ENCODE measurements at regions not wholly inside any gene's neighbourhood (a gene's known extent, or its start where the extent isn't known, plus 50 kb on each side); places are given as distances from the start of the nearest gene placed in this dataset.

DNA sequence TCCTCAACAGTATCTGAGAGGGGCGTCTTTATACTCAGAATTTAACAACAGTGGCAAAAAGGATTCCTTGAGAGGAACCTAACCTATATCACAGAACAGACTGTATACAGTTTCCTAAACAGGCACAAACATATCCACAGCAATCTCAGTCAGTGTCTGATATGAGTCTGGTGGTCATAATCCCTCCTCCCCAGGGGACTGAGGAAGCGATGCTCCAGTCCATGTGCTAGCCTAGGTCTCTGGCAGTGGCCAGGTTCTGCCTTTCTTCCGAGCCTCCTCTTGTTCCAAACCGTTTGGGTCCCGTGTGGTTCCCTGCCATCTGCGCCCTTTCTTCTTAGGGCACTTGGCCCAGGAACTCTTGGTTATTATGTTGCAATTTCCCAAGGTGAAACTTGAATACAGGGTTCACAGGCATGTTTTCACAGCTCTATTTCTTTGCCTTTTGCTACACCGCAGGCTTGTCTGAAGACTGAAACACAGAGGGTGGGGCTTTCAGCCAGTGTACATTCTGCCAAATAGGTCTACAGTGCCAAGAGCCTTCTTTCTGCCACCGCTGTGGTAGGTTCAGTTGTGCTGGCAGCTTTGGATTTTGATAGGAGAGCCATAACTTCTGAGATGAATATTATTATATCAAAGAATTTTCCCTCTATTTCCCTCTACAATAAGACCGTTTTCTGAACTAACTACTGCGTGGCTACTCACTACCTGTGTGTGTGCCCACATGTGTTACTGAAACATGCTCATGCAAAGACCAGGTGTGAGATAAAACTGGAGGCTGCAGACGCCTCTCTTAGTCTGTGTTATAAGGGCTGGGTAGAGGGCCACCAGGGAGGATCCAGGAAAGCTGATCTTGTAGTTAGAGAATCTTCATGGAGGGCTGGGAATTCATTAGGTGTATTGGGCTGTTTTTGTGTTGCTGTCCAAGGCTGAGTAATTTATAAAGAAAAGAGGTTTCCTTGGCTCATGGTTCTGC is 75.0 kb upstream of the HAAO start:
- Histone ChIP-seq H3K27me3 (ENCODE audit: control insufficient read depth, insufficient read depth, low read length) (no peaks in the 10 kb centered on the region), H3K36me3 (ENCODE audit: control insufficient read depth, insufficient read depth, low read length) (no peaks in the 10 kb centered on the region), H3K4me3 (ENCODE audit: low read length) (no peak overlapping the region), H3K27ac (ENCODE audit: low read length) (no peak overlapping the region), H3K9me3 (ENCODE audit: control insufficient read depth, low read depth, low read length) (peaks cover 11% of the 10 kb centered on the region), H3K4me1 (ENCODE audit: control insufficient read depth, insufficient read depth, low read length) (no peaks in the 10 kb centered on the region)
- DNase-seq, result no peak
- WGBS (ENCODE audit: insufficient coverage, low lambda C conversion rate), result 100% methylated on average over 1 of the region's 11 CpGs

DNA sequence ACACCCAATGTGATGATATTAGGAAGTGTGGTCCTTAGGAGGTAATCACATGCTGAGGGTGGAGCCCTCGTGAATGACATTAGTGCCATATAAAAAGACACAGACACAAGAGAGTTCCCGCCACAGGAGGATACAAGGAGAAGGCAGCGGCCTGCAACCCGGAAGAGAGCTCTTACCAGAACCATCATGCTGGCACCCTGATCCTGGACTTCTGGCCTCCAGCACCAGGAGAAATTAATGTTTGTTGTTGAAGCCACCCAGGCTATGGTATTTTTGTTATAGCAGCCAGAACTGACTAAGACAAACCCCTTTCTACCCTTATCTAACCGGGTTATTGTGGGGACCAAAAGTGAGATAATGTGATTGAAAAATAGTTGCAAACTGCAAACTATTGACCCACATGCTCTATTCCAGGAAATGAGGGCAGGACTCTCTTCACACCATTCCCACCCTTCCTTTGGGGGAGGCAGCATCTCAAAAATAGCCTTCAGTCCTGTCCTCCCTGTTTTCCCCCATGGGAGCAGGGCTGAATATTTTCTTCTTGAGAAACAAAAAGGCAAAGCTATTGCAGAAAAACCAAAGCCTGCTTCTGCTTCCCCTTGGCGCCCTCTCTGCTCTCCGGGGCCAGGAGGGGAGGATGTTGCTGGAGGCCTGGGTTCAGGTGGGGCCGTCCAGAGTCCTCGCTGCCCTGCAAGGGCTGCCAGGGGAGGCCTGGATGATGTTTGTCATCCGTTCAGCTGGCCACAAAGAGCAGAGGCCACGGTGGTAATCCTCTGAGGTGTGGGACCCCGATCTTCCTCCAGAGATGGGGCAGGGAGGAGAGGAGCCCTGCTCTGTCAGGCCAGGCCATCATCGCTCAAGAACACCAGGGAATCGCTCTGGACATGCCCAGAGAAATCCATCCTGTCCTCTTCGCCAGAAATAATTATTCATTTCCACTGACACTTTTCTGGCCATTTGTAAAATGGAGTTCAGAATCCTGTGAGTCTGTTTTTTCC is 73.8 kb upstream of the HAAO start:
- H3K27me3 ChIP-seq (ENCODE audit: control insufficient read depth, insufficient read depth, low read length), result no peaks in the 10 kb centered on the region
- H3K36me3 ChIP-seq (ENCODE audit: control insufficient read depth, insufficient read depth, low read length), result no peaks in the 10 kb centered on the region
- H3K4me1 ChIP-seq (ENCODE audit: control insufficient read depth, insufficient read depth, low read length), result no peaks in the 10 kb centered on the region
- no peak overlapping the region for H3K4me3 ChIP-seq (ENCODE audit: low read length)
- no peak overlapping the region for H3K27ac ChIP-seq (ENCODE audit: low read length)
- no CpG with 5 or more reads among the region's 15 CpGs for WGBS (ENCODE audit: insufficient coverage, low lambda C conversion rate)
- peaks cover 11% of the 10 kb centered on the region for H3K9me3 ChIP-seq (ENCODE audit: control insufficient read depth, low read depth, low read length)
- DNase-seq, result no peak

DNA sequence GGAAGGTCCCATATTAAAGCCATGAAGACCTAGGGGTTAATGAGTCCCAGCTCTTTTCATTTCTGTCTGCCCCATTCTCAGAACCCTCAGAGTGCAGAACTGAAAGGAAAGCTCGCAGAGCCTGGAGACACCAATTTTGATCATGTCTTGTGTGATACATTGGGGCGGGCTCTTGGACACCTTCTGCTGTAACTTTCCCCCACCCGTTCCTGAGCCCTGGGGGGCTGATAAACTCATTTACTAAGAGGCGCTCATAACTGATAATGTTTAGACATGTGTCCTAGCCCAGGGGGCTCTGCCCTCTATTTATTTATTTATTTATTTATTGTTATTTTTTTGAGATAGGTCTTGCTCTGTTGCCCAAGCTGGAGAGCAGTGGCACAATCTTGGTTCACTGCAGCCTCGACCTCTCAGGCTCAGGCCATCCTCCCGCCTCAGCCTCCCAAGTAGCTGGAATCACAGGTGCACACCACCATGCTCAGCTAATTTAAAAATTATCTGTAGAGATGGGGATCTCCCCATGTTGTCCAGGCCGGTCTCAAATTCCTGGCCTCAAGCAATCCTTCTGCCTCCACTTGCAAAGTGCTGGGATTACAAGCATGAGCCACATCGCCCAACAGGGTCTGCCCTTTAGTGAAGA is 72.4 kb upstream of the HAAO start:
- Histone ChIP-seq H3K9me3 (ENCODE audit: control insufficient read depth, low read depth, low read length) (peaks cover 9% of the 10 kb centered on the region), H3K27ac (ENCODE audit: low read length) (no peak overlapping the region), H3K4me1 (ENCODE audit: control insufficient read depth, insufficient read depth, low read length) (no peaks in the 10 kb centered on the region), H3K4me3 (ENCODE audit: low read length) (no peak overlapping the region), H3K27me3 (ENCODE audit: control insufficient read depth, insufficient read depth, low read length) (no peaks in the 10 kb centered on the region), H3K36me3 (ENCODE audit: control insufficient read depth, insufficient read depth, low read length) (no peaks in the 10 kb centered on the region)
- DNase-seq, result no peak
- WGBS (ENCODE audit: insufficient coverage, low lambda C conversion rate), result no CpG with 5 or more reads among the region's 8 CpGs

DNA sequence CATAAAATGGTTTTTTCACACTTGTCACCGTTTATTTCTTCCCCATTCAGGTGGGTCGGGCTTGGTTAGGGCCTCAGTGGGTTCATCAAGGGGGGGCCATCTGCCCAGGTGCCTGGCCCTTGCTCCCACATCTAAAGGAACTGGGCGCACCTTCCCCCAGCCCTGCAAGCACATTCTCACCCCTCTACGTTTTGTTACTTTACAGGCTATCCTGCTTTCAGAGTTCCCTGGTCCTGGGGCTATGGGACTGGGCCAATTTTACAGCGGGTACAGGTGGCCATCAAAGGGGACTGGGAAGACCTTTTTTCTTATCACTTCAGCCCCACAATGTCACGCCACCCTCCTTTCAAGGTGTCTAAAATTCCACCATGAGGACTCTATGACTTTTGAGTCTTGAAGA is 71.8 kb upstream of the HAAO start:
- Histone ChIP-seq H3K4me3 (ENCODE audit: low read length) (no peak overlapping the region), H3K4me1 (ENCODE audit: control insufficient read depth, insufficient read depth, low read length) (no peaks in the 10 kb centered on the region), H3K27me3 (ENCODE audit: control insufficient read depth, insufficient read depth, low read length) (no peaks in the 10 kb centered on the region), H3K36me3 (ENCODE audit: control insufficient read depth, insufficient read depth, low read length) (no peaks in the 10 kb centered on the region), H3K27ac (ENCODE audit: low read length) (no peak overlapping the region), H3K9me3 (ENCODE audit: control insufficient read depth, low read depth, low read length) (peaks cover 7% of the 10 kb centered on the region)
- DNase-seq, result no peak
- WGBS (ENCODE audit: insufficient coverage, low lambda C conversion rate), result 94% methylated on average over 2 of the region's 6 CpGs

DNA sequence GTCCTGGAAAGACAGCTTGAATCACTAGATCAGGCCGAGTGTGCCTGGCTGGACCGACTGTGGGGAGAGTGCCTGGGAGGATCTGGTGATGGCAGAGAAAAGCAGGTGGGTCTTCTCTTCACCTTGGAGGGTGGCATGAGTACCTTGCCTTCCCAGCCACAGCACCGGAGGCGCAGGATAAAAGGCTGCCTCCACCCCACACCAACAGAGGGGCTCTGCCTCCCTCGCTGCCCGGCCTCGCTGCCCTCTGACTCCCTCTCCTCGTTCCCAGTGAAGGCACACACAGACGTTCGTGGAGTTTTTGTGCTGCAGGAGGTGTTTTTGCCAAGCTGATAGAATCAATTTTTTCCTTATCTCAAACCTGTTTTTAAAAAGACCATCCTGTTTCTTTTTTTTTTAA is 71.4 kb upstream of the HAAO start:
- DNase-seq, result no peak
- H3K9me3 ChIP-seq (ENCODE audit: control insufficient read depth, low read depth, low read length), result peaks cover 2% of the 10 kb centered on the region
- H3K4me1 ChIP-seq (ENCODE audit: control insufficient read depth, insufficient read depth, low read length), result no peaks in the 10 kb centered on the region
- no peaks in the 10 kb centered on the region for H3K27me3 ChIP-seq (ENCODE audit: control insufficient read depth, insufficient read depth, low read length)
- WGBS (ENCODE audit: insufficient coverage, low lambda C conversion rate), result 71% methylated on average over 3 of the region's 10 CpGs
- H3K36me3 ChIP-seq (ENCODE audit: control insufficient read depth, insufficient read depth, low read length), result no peaks in the 10 kb centered on the region
- no peak overlapping the region for H3K27ac ChIP-seq (ENCODE audit: low read length)
- no peak overlapping the region for H3K4me3 ChIP-seq (ENCODE audit: low read length)

DNA sequence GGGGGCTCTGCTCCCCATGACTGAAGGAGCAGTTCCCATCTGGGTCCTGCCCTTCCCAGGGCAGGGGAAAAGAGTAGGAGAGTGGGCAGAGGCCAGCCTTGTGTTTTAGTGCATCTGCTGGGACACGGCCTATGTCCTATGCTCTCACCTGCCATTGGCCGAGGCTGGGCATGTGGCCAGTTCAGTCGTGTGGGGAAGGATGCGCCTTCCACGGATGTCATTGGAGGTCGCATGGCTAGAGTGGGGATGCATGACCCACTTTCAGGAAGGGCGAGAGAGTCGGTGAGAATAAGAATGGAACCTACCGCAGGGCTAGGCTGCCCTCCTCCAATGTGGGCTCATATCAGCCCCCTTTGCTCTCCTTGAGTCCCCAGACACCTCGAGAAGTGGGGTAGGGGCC is 70.9 kb upstream of the HAAO start:
- no peak overlapping the region for H3K4me3 ChIP-seq (ENCODE audit: low read length)
- no peaks in the 10 kb centered on the region for H3K27me3 ChIP-seq (ENCODE audit: control insufficient read depth, insufficient read depth, low read length)
- H3K27ac ChIP-seq (ENCODE audit: low read length), result no peak overlapping the region
- no CpG with 5 or more reads among the region's 10 CpGs for WGBS (ENCODE audit: insufficient coverage, low lambda C conversion rate)
- H3K4me1 ChIP-seq (ENCODE audit: control insufficient read depth, insufficient read depth, low read length), result no peaks in the 10 kb centered on the region
- no peaks in the 10 kb centered on the region for H3K36me3 ChIP-seq (ENCODE audit: control insufficient read depth, insufficient read depth, low read length)
- peaks cover 2% of the 10 kb centered on the region for H3K9me3 ChIP-seq (ENCODE audit: control insufficient read depth, low read depth, low read length)
- DNase-seq, result no peak

DNA sequence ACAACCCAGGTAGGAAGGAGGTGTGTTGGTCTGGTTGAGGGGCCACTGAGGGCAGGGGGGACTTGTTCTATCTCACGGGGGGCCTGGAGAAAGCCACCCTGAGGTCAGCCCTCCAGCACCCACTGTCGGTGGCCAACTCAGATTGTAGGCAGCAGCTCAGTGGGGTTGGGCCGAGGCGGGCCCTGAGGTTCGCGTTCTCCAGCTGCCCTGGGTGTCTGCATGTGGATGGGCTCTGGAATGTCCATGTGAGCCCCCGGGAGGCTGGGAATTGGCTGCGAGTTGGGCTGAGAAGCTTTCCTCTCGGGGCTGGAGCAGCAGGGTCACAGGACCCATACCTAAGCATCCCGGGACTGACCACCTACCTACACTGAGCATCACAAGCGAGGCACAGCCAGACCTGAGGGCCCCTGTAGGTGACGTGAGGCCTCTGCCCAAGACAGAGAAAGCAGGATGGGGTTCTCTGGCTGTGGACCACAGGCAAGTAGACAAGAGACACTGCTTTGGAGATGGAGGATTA is 70.3 kb upstream of the HAAO start:
- DNase-seq, result no peak
- H3K9me3 ChIP-seq (ENCODE audit: control insufficient read depth, low read depth, low read length), result peaks cover 2% of the 10 kb centered on the region
- H3K36me3 ChIP-seq (ENCODE audit: control insufficient read depth, insufficient read depth, low read length), result no peaks in the 10 kb centered on the region
- no peaks in the 10 kb centered on the region for H3K27me3 ChIP-seq (ENCODE audit: control insufficient read depth, insufficient read depth, low read length)
- H3K4me3 ChIP-seq (ENCODE audit: low read length), result no peak overlapping the region
- no peaks in the 10 kb centered on the region for H3K4me1 ChIP-seq (ENCODE audit: control insufficient read depth, insufficient read depth, low read length)
- no peak overlapping the region for H3K27ac ChIP-seq (ENCODE audit: low read length)
- no CpG with 5 or more reads among the region's 12 CpGs for WGBS (ENCODE audit: insufficient coverage, low lambda C conversion rate)

DNA sequence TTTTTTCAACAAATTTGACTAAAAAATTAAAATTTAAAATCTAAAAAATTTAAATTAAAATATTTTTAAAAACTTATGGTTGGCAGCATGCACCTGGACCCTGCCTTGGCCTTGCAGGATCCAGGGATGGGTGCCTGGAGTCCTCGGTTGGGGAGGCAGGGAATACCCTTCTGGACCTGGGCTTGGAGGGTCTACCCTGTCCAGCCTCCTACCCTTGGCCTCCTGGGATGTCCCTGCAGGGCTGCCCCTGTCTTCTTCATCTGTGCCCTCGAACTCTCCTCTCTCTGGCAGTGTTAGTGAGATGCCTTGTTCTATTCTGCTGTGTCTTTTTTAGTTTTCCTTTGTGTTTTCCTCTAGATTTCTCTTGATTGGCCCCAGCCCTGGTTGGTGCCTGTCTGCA is 68.9 kb upstream of the HAAO start:
- Histone ChIP-seq H3K4me3 (ENCODE audit: low read length) (no peak overlapping the region), H3K4me1 (ENCODE audit: control insufficient read depth, insufficient read depth, low read length) (no peaks in the 10 kb centered on the region), H3K9me3 (ENCODE audit: control insufficient read depth, low read depth, low read length) (peaks cover 2% of the 10 kb centered on the region), H3K27me3 (ENCODE audit: control insufficient read depth, insufficient read depth, low read length) (no peaks in the 10 kb centered on the region), H3K27ac (ENCODE audit: low read length) (no peak overlapping the region), H3K36me3 (ENCODE audit: control insufficient read depth, insufficient read depth, low read length) (no peaks in the 10 kb centered on the region)
- DNase-seq, result no peak
- no CpG with 5 or more reads among the region's 2 CpGs for WGBS (ENCODE audit: insufficient coverage, low lambda C conversion rate)

DNA sequence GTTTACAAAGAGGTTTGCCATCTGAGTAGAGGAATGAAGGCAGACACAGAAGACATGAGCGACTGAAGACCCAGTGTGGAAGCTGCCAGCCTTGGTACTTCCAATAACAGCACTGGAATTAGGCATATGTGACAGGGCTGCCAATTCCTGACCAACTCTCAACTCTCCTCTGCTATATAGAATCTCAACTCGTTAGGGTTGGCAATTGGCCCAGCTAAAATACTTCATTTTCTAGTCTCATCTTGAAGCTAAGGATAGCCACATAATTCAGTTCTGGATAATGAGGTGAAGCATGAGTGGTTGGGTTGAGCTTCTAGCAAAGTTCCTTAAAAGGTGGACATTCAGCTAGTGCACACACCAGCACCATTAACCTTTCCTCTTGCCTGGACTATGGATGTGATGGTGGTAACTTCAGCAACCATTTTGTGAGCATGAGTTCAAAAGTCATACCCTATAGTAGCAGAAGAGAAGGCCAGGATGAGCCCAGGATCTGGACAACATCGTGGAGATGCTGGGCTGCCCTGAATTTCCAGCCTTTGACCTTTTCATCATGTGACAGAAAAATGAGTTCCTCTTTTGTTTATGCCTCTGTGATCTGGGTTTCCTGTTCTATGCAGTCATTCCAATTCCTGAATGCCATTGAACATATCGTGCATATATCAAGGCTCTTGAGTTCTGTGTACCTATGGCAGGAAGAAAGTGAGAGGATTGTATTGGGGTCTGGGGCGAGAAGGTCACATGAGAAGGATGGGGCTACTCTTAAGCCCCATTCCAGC is 68.1 kb upstream of the HAAO start:
- no peak overlapping the region for H3K4me3 ChIP-seq (ENCODE audit: low read length)
- no peak for DNase-seq
- 100% methylated on average over 1 of the region's 5 CpGs for WGBS (ENCODE audit: insufficient coverage, low lambda C conversion rate)
- H3K4me1 ChIP-seq (ENCODE audit: control insufficient read depth, insufficient read depth, low read length), result no peaks in the 10 kb centered on the region
- H3K27me3 ChIP-seq (ENCODE audit: control insufficient read depth, insufficient read depth, low read length), result no peaks in the 10 kb centered on the region
- H3K27ac ChIP-seq (ENCODE audit: low read length), result no peak overlapping the region
- H3K9me3 ChIP-seq (ENCODE audit: control insufficient read depth, low read depth, low read length), result peaks cover 2% of the 10 kb centered on the region
- no peaks in the 10 kb centered on the region for H3K36me3 ChIP-seq (ENCODE audit: control insufficient read depth, insufficient read depth, low read length)

All from large intestine (tissue), 3 donors.